ENCODE measurements at regions not wholly inside any gene's neighbourhood (a gene's known extent, or its start where the extent isn't known, plus 50 kb on each side); places are given as distances from the start of the nearest gene placed in this dataset.

- intact Hi-C loops (cut with micrococcal nuclease): no loop called here
- CTCF ChIA-PET: no interaction called here
- H3K4me3 Mint-ChIP-seq: no peak overlapping the region
- no peaks in the 10 kb centered on the region for H3K9me3 Mint-ChIP-seq
- H3K4me1 Mint-ChIP-seq (ENCODE audit: low read depth): no peaks in the 10 kb centered on the region
- H3K27me3 Mint-ChIP-seq (ENCODE audit: low read depth): no peaks in the 10 kb centered on the region
- DNase-seq: no peak
- no peak overlapping the region for H3K27ac Mint-ChIP-seq
- no peaks in the 10 kb centered on the region for H3K36me3 Mint-ChIP-seq (ENCODE audit: low read depth)
These were observed 91.8 kb downstream of the CYB561 start for GRCh38 chr17:63354256-63354655.

- intact Hi-C loops (cut with micrococcal nuclease): no loop called here
- CTCF ChIA-PET: no interaction called here
- Mint-ChIP-seq H3K36me3 (ENCODE audit: low read depth) (peaks cover 4% of the 10 kb centered on the region), H3K27me3 (ENCODE audit: low read depth) (no peaks in the 10 kb centered on the region), H3K27ac (no peak overlapping the region), H3K4me3 (no peak overlapping the region), H3K9me3 (no peaks in the 10 kb centered on the region), H3K4me1 (ENCODE audit: low read depth) (no peaks in the 10 kb centered on the region)
- no peak for DNase-seq
These were observed 89.8 kb downstream of the CYB561 start for GRCh38 chr17:63356337-63356757.

DNA sequence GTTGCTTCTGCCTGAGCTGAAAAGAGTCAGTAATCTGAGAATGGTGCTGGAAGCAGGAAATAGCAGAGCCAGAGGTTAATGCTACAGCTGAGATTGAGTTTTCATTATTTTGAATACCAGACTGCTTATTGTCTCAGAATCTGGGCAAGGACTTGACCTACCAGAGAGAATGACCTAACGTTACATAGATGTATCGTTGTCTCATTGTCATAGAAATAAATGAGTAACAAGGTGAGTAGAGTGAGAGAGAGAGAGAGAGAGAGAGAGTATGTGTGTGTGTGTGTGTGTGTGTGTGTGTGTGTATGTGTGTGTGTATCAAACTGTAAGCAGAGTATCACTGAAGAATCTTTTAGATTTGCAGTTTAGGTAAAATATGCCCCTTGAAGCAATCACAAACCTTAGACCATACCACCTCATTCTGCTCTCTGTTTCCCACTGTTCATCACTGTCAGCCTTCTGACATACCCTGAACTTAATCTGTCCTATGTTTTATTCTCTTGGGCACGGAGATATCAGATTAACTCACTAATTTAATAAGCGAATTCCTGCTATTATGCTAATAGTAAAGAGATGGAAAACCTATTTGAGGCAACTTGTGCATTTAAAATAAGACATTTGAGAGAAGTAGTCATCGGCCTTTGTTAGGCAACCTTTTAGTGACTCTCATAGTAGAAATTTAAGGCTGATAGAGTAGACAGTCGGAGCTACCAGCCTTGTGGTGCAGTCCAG lies 87.8 kb downstream of the CYB561 start:
- Mint-ChIP-seq H3K9me3 (no peaks in the 10 kb centered on the region), H3K4me1 (ENCODE audit: low read depth) (no peaks in the 10 kb centered on the region), H3K27ac (no peak overlapping the region), H3K4me3 (no peak overlapping the region), H3K36me3 (ENCODE audit: low read depth) (peaks cover 5% of the 10 kb centered on the region), H3K27me3 (ENCODE audit: low read depth) (no peaks in the 10 kb centered on the region)
- intact Hi-C loops (cut with micrococcal nuclease): no loop called here
- CTCF ChIA-PET: interaction anchor here (0.6 kb wide), 1 partner anchor 276 kb away, joined by 3 read pairs; no protein-coding TSS in a partner anchor
- DNase-seq: no peak

- Mint-ChIP-seq H3K9me3 (no peaks in the 10 kb centered on the region), H3K27ac (no peak overlapping the region), H3K4me1 (ENCODE audit: low read depth) (no peaks in the 10 kb centered on the region), H3K27me3 (ENCODE audit: low read depth) (no peaks in the 10 kb centered on the region), H3K4me3 (no peak overlapping the region), H3K36me3 (ENCODE audit: low read depth) (peaks cover 5% of the 10 kb centered on the region)
- DNase-seq: no peak
- intact Hi-C loops (cut with micrococcal nuclease): no loop called here
- CTCF ChIA-PET: interaction anchor here (0.6 kb wide), 1 partner anchor 277 kb away, joined by 3 read pairs; no protein-coding TSS in a partner anchor
These were observed 87.2 kb downstream of the CYB561 start for GRCh38 chr17:63358956-63359355.

DNA sequence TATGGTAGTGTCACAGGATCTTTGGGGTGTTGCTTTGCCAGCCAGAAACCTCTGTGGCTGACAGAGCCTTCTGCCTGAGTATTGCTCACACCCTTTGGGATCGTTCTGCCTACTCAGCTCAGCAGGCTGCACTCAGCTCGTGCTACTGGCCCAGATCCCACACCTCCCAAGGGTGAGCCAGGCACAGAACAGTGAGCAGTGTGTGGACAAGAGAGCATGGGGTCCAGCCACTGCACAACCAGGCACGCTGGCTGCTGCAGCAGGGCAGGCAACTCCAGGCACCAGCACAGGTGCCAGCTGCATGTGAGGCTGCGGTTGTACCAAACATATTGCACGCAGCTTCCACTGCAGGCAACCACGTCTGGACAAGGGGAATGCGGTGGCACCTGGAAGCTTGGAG lies 84.9 kb downstream of the CYB561 start:
- Mint-ChIP-seq H3K9me3 (no peaks in the 10 kb centered on the region), H3K4me3 (no peak overlapping the region), H3K36me3 (ENCODE audit: low read depth) (peaks cover 5% of the 10 kb centered on the region), H3K27ac (no peak overlapping the region), H3K27me3 (ENCODE audit: low read depth) (no peaks in the 10 kb centered on the region), H3K4me1 (ENCODE audit: low read depth) (no peaks in the 10 kb centered on the region)
- DNase-seq: no peak
- intact Hi-C loops (cut with micrococcal nuclease): no loop called here
- CTCF ChIA-PET: no interaction called here

GRCh38 chr17:63362115-63362514 lies 84.0 kb downstream of the CYB561 start:
- no peak for DNase-seq
- no peak overlapping the region for H3K4me3 Mint-ChIP-seq
- H3K9me3 Mint-ChIP-seq: no peaks in the 10 kb centered on the region
- H3K27me3 Mint-ChIP-seq (ENCODE audit: low read depth): no peaks in the 10 kb centered on the region
- CTCF ChIA-PET: no interaction called here
- H3K27ac Mint-ChIP-seq: no peak overlapping the region
- no peaks in the 10 kb centered on the region for H3K4me1 Mint-ChIP-seq (ENCODE audit: low read depth)
- intact Hi-C loops (cut with micrococcal nuclease): no loop called here
- peaks cover 5% of the 10 kb centered on the region for H3K36me3 Mint-ChIP-seq (ENCODE audit: low read depth)

- no peaks in the 10 kb centered on the region for H3K27me3 Mint-ChIP-seq (ENCODE audit: low read depth)
- H3K27ac Mint-ChIP-seq: no peak overlapping the region
- intact Hi-C loops (cut with micrococcal nuclease): no loop called here
- no peaks in the 10 kb centered on the region for H3K4me1 Mint-ChIP-seq (ENCODE audit: low read depth)
- DNase-seq: no peak
- no peak overlapping the region for H3K4me3 Mint-ChIP-seq
- peaks cover 5% of the 10 kb centered on the region for H3K36me3 Mint-ChIP-seq (ENCODE audit: low read depth)
- CTCF ChIA-PET: no interaction called here
- no peaks in the 10 kb centered on the region for H3K9me3 Mint-ChIP-seq
These were observed 81.7 kb downstream of the CYB561 start for GRCh38 chr17:63364387-63364786.

DNA sequence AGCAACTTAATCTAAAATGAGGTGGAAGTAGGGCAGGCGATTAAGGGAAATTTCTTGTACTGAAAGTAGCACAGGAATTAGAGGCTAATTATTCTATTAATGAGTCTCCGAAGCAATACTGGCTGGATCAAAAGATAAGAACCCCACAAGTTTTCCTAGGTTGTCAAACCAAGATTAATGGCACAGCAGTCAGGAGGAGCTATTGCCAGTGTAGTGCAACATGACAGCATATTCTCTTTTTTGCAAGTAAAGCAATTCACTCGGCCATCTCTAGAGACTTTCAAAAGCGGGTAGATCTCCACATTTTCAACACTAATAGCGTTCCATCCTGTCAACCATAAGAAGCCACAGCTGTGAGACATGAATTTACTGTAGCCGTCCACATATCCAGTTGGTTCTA lies 81.2 kb downstream of the CYB561 start:
- Mint-ChIP-seq H3K27ac (no peak overlapping the region), H3K4me1 (ENCODE audit: low read depth) (no peaks in the 10 kb centered on the region), H3K27me3 (ENCODE audit: low read depth) (no peaks in the 10 kb centered on the region), H3K9me3 (no peaks in the 10 kb centered on the region), H3K36me3 (ENCODE audit: low read depth) (peaks cover 5% of the 10 kb centered on the region), H3K4me3 (no peak overlapping the region)
- CTCF ChIA-PET: no interaction called here
- no peak for DNase-seq
- intact Hi-C loops (cut with micrococcal nuclease): no loop called here

DNA sequence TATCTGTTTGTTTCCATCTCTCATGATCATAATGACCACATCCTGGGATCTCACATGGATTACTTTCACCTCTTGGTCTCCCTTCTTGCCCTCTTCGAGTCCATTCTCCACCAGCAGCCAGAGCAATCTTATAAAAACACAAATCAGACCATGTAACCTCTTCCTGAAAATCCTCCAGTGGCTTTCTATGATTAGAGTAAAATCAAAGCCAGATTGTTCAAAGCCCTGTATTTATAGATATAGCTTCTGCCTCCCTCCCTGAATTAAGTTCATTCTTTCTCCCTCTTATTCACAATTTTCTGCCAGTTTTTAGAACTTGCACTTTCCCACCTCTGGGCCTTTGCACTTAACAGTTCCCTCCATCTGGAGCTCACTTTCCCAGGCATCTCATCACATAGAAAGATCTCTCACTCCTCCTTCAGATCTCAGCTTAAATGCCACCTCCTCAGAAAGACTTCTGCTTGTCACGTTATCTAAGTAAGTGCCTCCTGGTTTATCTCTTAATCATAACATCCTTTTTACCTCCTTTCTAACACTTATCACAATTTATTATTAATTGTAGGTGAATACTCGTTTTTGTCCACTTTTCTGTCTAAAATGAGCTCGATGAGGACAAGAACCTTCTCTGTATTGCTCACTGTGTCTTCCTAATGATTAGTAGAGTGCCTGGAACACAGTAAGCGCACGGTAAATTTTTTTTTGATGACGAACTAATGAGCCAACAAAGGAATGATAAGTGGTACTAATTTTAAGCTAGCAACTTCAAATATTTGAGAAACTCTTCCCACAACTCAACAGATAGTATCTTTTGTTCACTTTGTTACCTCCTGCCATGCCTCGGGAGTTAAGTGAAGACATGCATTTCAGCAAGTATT lies 80.5 kb downstream of the CYB561 start:
- H3K36me3 Mint-ChIP-seq (ENCODE audit: low read depth): peaks cover 5% of the 10 kb centered on the region
- intact Hi-C loops (cut with micrococcal nuclease): no loop called here
- no peak for DNase-seq
- H3K4me1 Mint-ChIP-seq (ENCODE audit: low read depth): no peaks in the 10 kb centered on the region
- CTCF ChIA-PET: no interaction called here
- no peak overlapping the region for H3K27ac Mint-ChIP-seq
- no peaks in the 10 kb centered on the region for H3K9me3 Mint-ChIP-seq
- no peak overlapping the region for H3K4me3 Mint-ChIP-seq
- H3K27me3 Mint-ChIP-seq (ENCODE audit: low read depth): no peaks in the 10 kb centered on the region

GRCh38 chr17:63366241-63366566 lies 79.9 kb downstream of the CYB561 start:
- Mint-ChIP-seq H3K27me3 (ENCODE audit: low read depth) (no peaks in the 10 kb centered on the region), H3K4me3 (no peak overlapping the region), H3K4me1 (ENCODE audit: low read depth) (no peaks in the 10 kb centered on the region), H3K9me3 (no peaks in the 10 kb centered on the region), H3K27ac (no peak overlapping the region), H3K36me3 (ENCODE audit: low read depth) (peaks cover 2% of the 10 kb centered on the region)
- CTCF ChIA-PET: no interaction called here
- no peak for DNase-seq
- intact Hi-C loops (cut with micrococcal nuclease): no loop called here

DNA sequence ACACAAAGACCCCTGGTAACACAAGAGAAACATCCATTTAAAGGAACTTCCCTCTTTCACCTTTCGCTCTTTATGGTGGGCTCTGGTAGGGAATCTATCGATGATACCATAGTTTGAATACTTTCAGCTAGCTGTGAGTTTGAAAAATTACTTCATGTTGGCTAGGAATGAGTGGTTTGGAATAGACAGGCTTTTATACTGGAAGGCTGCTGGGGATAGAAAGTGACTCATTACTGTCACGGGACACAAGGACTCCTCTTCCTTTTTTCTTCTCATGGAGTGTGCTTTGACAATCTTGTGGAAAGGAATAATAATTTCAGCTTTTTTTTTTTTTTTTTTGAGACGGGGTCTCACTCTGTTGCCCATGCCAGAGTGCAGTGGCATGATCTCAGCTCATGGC lies 76.9 kb downstream of the CYB561 start:
- H3K36me3 Mint-ChIP-seq (ENCODE audit: low read depth): no peaks in the 10 kb centered on the region
- H3K27me3 Mint-ChIP-seq (ENCODE audit: low read depth): no peaks in the 10 kb centered on the region
- H3K27ac Mint-ChIP-seq: no peak overlapping the region

DNA sequence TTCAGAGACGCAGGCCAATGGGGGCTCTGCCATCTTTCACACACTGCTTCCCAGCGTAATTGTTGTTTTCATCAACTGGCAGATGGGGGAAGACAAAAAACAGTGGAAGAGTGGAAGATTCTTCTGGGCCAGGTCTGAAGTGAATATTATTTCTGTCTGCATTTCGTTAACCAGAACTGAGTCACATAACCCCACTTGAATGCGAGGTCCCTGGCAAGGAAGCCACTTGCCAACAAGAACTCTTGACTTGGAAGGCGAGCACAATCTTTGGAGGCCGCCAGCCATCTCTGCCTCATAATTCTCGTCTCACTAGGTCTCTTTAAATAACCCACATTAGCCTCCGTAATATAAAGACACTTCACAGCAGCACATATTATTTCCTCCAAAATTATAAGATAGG lies 75.4 kb downstream of the CYB561 start:
- Mint-ChIP-seq H3K36me3 (ENCODE audit: low read depth) (no peaks in the 10 kb centered on the region), H3K4me3 (no peak overlapping the region), H3K27me3 (ENCODE audit: low read depth) (no peaks in the 10 kb centered on the region), H3K9me3 (no peaks in the 10 kb centered on the region), H3K4me1 (ENCODE audit: low read depth) (no peaks in the 10 kb centered on the region), H3K27ac (no peak overlapping the region)
- CTCF ChIA-PET: no interaction called here
- intact Hi-C loops (cut with micrococcal nuclease): no loop called here
- no peak for DNase-seq

More for the DNA sequence above, 76.9 kb downstream of the CYB561 start:
- H3K4me3 Mint-ChIP-seq: no peak overlapping the region
- H3K4me1 Mint-ChIP-seq (ENCODE audit: low read depth): no peaks in the 10 kb centered on the region
- CTCF ChIA-PET: no interaction called here
- H3K9me3 Mint-ChIP-seq: no peaks in the 10 kb centered on the region
- intact Hi-C loops (cut with micrococcal nuclease): no loop called here
- DNase-seq: no peak

DNA sequence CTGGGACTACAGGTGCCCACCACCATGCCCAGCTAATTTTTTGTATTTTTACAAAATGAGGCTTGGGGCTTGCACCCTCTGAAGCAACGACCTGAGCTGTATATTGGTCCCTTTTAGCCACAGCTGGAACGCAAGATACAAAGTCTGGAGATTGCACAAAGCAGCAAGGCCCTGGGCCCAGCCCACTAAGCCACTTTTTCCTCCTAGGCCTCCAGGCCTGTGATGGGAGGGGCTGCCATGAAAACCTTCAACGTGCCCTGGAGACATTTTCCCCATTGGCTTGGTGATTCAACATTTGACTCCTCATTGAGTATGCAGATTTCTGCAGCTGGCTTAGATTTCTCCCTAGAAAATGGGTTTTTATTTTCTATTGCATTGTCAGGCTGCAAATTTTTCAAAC lies 69.2 kb downstream of the CYB561 start:
- Mint-ChIP-seq H3K27ac (no peak overlapping the region), H3K36me3 (ENCODE audit: low read depth) (peaks cover 7% of the 10 kb centered on the region), H3K27me3 (ENCODE audit: low read depth) (no peaks in the 10 kb centered on the region), H3K9me3 (peaks cover 3% of the 10 kb centered on the region), H3K4me1 (ENCODE audit: low read depth) (no peaks in the 10 kb centered on the region), H3K4me3 (no peak overlapping the region)
- no peak for DNase-seq
- CTCF ChIA-PET: no interaction called here
- intact Hi-C loops (cut with micrococcal nuclease): no loop called here

Measured in activated naive CD4-positive, alpha-beta T cell treated with anti-CD3 and anti-CD28 coated beads for 36 hours (primary cell).